Endothelial cell of umbilical vein (primary cell): ENCODE measurements at regions not wholly inside any gene's neighbourhood (a gene's known extent, or its start where the extent isn't known, plus 50 kb on each side); places are given as distances from the start of the nearest gene placed in this dataset.
A peak's percentile ranks its signal among the peaks of the same experiment; 100 is the strongest.

Source experiments
- BruUV-seq: library from RNA; stranded (reverse); fragments of 400-500 nt; replicated peaks from 2 replicates; lab custom pipeline; 2021; lab: Mats Ljungman, UMichigan
- CTCF ChIA-PET: fragments of 300-600, 350-600 bp; sonication (Branson Sonifier 250); formaldehyde crosslinking; loops from one replicate; lab custom pipeline; 2021; ENCODE audit warnings: antibody characterized with exemption, inconsistent platforms; lab: Charles Lee
- POLR2A ChIA-PET: fragments of 300-600, 350-600 bp; sonication (Branson Sonifier 250); formaldehyde crosslinking; loops from one replicate; lab custom pipeline; 2021; ENCODE audit warnings: antibody characterized with exemption, inconsistent platforms; lab: Charles Lee
- DNase-seq: peaks from one replicate; pipeline ENCODE4 v3.0.0-alpha.2; 2011; ENCODE audit warnings: low read depth, low spot score
- FAIRE-seq: peaks from 2 replicates; lab custom pipeline; 2011; peaks lifted over from hg19 to GRCh38; lab: Jason Lieb, UNC
- H2AFZ ChIP-seq: 2 replicates; pipeline ENCODE4 v1.6.0; 2012; ENCODE audit warnings: low read depth, low read length, control low read depth, inconsistent platforms
- H3K27ac ChIP-seq: 2 replicates; pipeline ENCODE4 v1.5.1; 2011; ENCODE audit warnings: low read depth, mild to moderate bottlenecking, control low read depth, low read length, moderate library complexity; ENCODE audit not compliant: insufficient read depth
- H3K27me3 ChIP-seq, 2 experiments: 2 replicates each; pipeline versions ENCODE4 v1.6.0 to v1.6.1; 2011; ENCODE audit warnings: low read length in 2 of 2, mixed read lengths in 1 of 2; ENCODE audit not compliant: control insufficient read depth in 2 of 2, insufficient read depth in 2 of 2
- H3K36me3 ChIP-seq, 2 experiments: 2 replicates in 1 of 2; 3 replicates in 1 of 2; pipeline ENCODE4 v1.5.1; 2011; ENCODE audit warnings: low read length in 2 of 2, mild to moderate bottlenecking in 1 of 2, moderate library complexity in 1 of 2; ENCODE audit not compliant: control insufficient read depth in 2 of 2, insufficient read depth in 2 of 2; ENCODE audit errors: extremely low read depth in 1 of 2
- H3K4me1 ChIP-seq: 3 replicates; pipeline ENCODE4 v1.5.1; 2011; ENCODE audit warnings: mild to moderate bottlenecking, low read length; ENCODE audit not compliant: control insufficient read depth, insufficient read depth; ENCODE audit errors: extremely low read depth
- H3K4me2 ChIP-seq: 2 replicates; pipeline ENCODE4 v1.6.1; 2011; ENCODE audit warnings: low read length, control low read depth, mixed read lengths; ENCODE audit not compliant: insufficient read depth
- H3K4me3 ChIP-seq, 3 experiments: fragments of 200-600 bp in 1 of 3; sonication (generic), shearing (Covaris generic) in 1 of 3; replicated peaks in 1 of 3; 2 replicates each; pipeline ENCODE4 v1.5.1; 2011 to 2016; ENCODE audit warnings: control low read depth in 3 of 3, low read length in 3 of 3, mild to moderate bottlenecking in 2 of 3, inconsistent platforms in 1 of 3, low read depth in 1 of 3, moderate library complexity in 1 of 3; ENCODE audit not compliant: insufficient read depth in 1 of 3
- H3K79me2 ChIP-seq: 2 replicates; pipeline ENCODE4 v1.6.0; 2012; ENCODE audit warnings: low read length, inconsistent platforms; ENCODE audit not compliant: control insufficient read depth, insufficient read depth
- H3K9ac ChIP-seq: replicated peaks from 2 replicates; pipeline ENCODE3; 2011; ENCODE audit warnings: low read length, control low read depth; ENCODE audit not compliant: insufficient read depth; ENCODE audit errors: extremely low read depth
- H3K9me1 ChIP-seq: replicated peaks from 3 replicates; pipeline ENCODE4 v1.6.0; 2011; ENCODE audit warnings: mild to moderate bottlenecking, low read length; ENCODE audit not compliant: control insufficient read depth, insufficient read depth; ENCODE audit errors: extremely low read depth
- H3K9me3 ChIP-seq: replicated peaks from 2 replicates; pipeline ENCODE4 v1.5.1; 2012; ENCODE audit warnings: low read length, inconsistent platforms; ENCODE audit not compliant: control insufficient read depth, insufficient read depth
- H4K20me1 ChIP-seq: replicated peaks from 2 replicates; pipeline ENCODE3; 2011; ENCODE audit warnings: mild to moderate bottlenecking, low read length; ENCODE audit not compliant: control insufficient read depth, insufficient read depth; ENCODE audit errors: extremely low read depth
- CTCF ChIP-seq, 2 donors: IDR thresholded peaks; 1 replicate in 1 of 2; 2 replicates in 1 of 2; pipeline ENCODE4 v1.5.1; 2011; ENCODE audit warnings: low read length in 2 of 2, mild to moderate bottlenecking in 2 of 2, moderate library complexity in 2 of 2, control low read depth in 1 of 2, inconsistent platforms in 1 of 2, low read depth in 1 of 2; ENCODE audit not compliant: insufficient read depth in 1 of 2; ENCODE audit errors: extremely low read depth in 1 of 2
- EZH2 ChIP-seq: IDR thresholded peaks from 2 replicates; pipeline ENCODE4 v1.6.1; 2012; ENCODE audit warnings: borderline replicate concordance, low read depth, mild to moderate bottlenecking, moderate library complexity, low read length, inconsistent platforms; ENCODE audit not compliant: severe bottlenecking
- FOS ChIP-seq: IDR thresholded peaks from 2 replicates; pipeline ENCODE4 v1.6.1; 2011; ENCODE audit warnings: mild to moderate bottlenecking, low read length, moderate library complexity, borderline replicate concordance; ENCODE audit not compliant: insufficient read depth
- GATA2 ChIP-seq: IDR thresholded peaks from 2 replicates; pipeline ENCODE4 v1.7.0; 2011; ENCODE audit warnings: low read depth, mild to moderate bottlenecking, moderate library complexity, mixed read lengths, low read length; ENCODE audit not compliant: insufficient read length, insufficient read depth
- JUN ChIP-seq: IDR thresholded peaks from 2 replicates; pipeline ENCODE4 v1.6.1; 2011; ENCODE audit warnings: borderline replicate concordance, low read depth; ENCODE audit not compliant: insufficient read length, insufficient read depth
- MAX ChIP-seq: IDR thresholded peaks from 2 replicates; pipeline ENCODE4 v1.6.1; 2011; ENCODE audit not compliant: insufficient read depth, insufficient read length
- MYC ChIP-seq: IDR thresholded peaks from one replicate; pipeline ENCODE4 v1.6.1; 2011; ENCODE audit warnings: mild to moderate bottlenecking, low read depth, low read length
- POLR2A ChIP-seq: IDR thresholded peaks from 2 replicates; pipeline ENCODE4 v1.6.1; 2012; ENCODE audit warnings: low read depth, mild to moderate bottlenecking, control low read depth, low read length
- POLR2AphosphoS5 ChIP-seq: IDR thresholded peaks from 2 replicates; pipeline ENCODE4 v1.6.1; 2012; ENCODE audit warnings: low read depth, mild to moderate bottlenecking, control low read depth, low read length, moderate library complexity; ENCODE audit not compliant: insufficient read depth
- dilution Hi-C: fragments of 300-500 bp; cut with MboI; formaldehyde crosslinking; loops from one replicate; pipeline ENCODE4 v1.15.0; 2019; ENCODE audit warnings: low sequenced_read_pairs; ENCODE audit not compliant: extremely low pct_ligation_motif_present
- intact Hi-C: fragments of 100-400 bp; cut with micrococcal nuclease; formaldehyde crosslinking; loops from one replicate; pipeline ENCODE4 v1.10.0; 2022

DNA sequence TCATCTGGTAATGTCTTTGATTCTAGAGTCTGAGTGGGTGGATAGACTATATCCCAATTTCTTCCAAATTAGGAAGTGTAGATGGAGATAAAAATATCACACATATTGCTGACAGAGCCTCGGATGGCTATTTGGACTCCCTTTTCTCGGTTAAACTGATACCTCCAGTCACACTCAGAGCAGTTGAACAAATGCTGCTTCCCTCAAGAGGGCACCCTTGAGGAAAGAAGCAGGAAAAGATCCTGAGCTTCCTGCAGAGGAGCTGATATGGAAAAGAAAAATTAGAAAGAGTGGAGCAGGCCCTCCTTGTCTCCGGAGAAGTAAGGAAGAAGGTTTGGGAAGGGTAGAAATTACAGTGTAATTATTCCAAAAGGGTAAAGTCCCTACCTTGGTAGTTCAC is 96.2 kb upstream of the CCSER1 start:
- CTCF ChIA-PET, result interaction anchor here (0.5 to 1.5 kb wide), 18 partner anchors 11 to 545 kb away, joined by 3 to 13 read pairs (median 3); no protein-coding TSS in a partner anchor
- Histone ChIP-seq H3K9me3 (no peaks in the 10 kb centered on the region), H3K27ac (no peak overlapping the region), H4K20me1 (no peaks in the 10 kb centered on the region), H3K4me2 (no peak overlapping the region), H3K79me2 (no peaks in the 10 kb centered on the region), H3K9ac (no peak overlapping the region), H2AFZ (no peak overlapping the region), H3K9me1 (no peaks in the 10 kb centered on the region), H3K36me3 (no peaks in the 10 kb centered on the region), H3K4me3 (no peak overlapping the region), H3K4me1 (no peaks in the 10 kb centered on the region), H3K27me3 (peaks cover 0 to 3% of the 10 kb centered on the region in 2 experiments)
- intact Hi-C loops, result no loop called here
- DNase-seq, result peak; percentile 10
- FAIRE-seq, result peak; percentile 56
- TF ChIP-seq FOS, result no peak
- TF ChIP-seq CTCF (IDR thresholded peaks at IDR 0.05; ENCODE audit: extremely low read depth in 1 of 2, insufficient read depth in 1 of 2, low read depth in 1 of 2, low read length in 2 of 2), result peak in 1 of 2 donors; percentile 20
- BruUV-seq, result no TSS peak
- dilution Hi-C loops, result no loop called here
- POLR2A ChIA-PET, result no interaction called here

GRCh38 chr4:90039122-90039521 is 88.1 kb upstream of the CCSER1 start:
- Histone ChIP-seq H3K36me3 (no peaks in the 10 kb centered on the region), H3K9me1 (no peaks in the 10 kb centered on the region), H3K4me1 (no peaks in the 10 kb centered on the region), H3K9me3 (no peaks in the 10 kb centered on the region), H2AFZ (no peak overlapping the region), H3K9ac (no peak overlapping the region), H3K4me3 (no peak overlapping the region), H3K27ac (no peak overlapping the region), H3K79me2 (no peaks in the 10 kb centered on the region), H3K27me3 (no peaks in the 10 kb centered on the region), H4K20me1 (no peaks in the 10 kb centered on the region), H3K4me2 (no peak overlapping the region)
- DNase-seq, result no peak
- ChIA-PET POLR2A (no interaction called here), CTCF (no interaction called here)
- dilution Hi-C loops, result no loop called here
- TF ChIP-seq MAX (no peak), MYC (no peak), GATA2 (no peak), CTCF (IDR thresholded peaks at IDR 0.05; ENCODE audit: extremely low read depth in 1 of 2, insufficient read depth in 1 of 2, low read depth in 1 of 2, low read length in 2 of 2) (no peak), JUN (no peak), EZH2 (no peak), POLR2AphosphoS5 (no peak), POLR2A (no peak), FOS (no peak)
- BruUV-seq, result no TSS peak
- intact Hi-C loops, result no loop called here
- no peak for FAIRE-seq
